A673 (cell line): ENCODE measurements at regions not wholly inside any gene's neighbourhood (a gene's known extent, or its start where the extent isn't known, plus 50 kb on each side); places are given as distances from the start of the nearest gene placed in this dataset.

Source experiments
- CTCF ChIP-seq: fragments of 300-800, 200-600 bp; sonication (generic); conservative IDR thresholded peaks from 2 replicates; pipeline ENCODE4 v1.5.1; 2017; ENCODE audit warnings: low read depth, mild to moderate bottlenecking, antibody characterized with exemption, low read length, moderate library complexity, mixed read lengths
- EZH2 ChIP-seq: fragments of 200-600 bp; sonication (generic); IDR thresholded peaks from 2 replicates; pipeline ENCODE4 v1.6.1; 2017; ENCODE audit warnings: borderline replicate concordance, low read depth, mild to moderate bottlenecking, mixed read lengths, antibody characterized with exemption, low read length; ENCODE audit not compliant: poor library complexity, severe bottlenecking

DNA sequence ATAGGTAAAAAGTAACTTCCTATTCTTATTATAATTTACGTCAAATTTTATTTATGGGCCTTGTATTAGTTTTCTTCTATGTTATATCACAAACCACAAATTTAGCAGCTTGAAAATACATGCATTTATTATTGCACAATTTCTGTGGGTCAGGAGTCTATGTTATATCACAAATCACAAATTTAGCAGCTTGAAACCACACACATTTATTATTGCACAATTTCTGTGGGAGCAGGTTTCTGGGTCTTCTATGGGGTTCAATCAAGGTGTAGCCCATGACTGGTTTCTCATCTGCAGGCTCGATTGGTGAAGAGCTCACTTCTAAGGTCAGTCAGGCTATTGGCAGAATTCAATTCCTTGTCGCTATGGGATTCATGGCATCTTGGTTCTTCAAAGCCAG is 332.7 kb upstream of the HAND2 start:
- TF ChIP-seq CTCF (no peak), EZH2 (no peak)
